ENCODE measurements at regions not wholly inside any gene's neighbourhood (a gene's known extent, or its start where the extent isn't known, plus 50 kb on each side); places are given as distances from the start of the nearest gene placed in this dataset.

- no peak for TF ChIP-seq CTCF (IDR thresholded peaks at IDR 0.05)
- no peak for TF ChIP-seq POLR2A (IDR thresholded peaks at IDR 0.05)
Measured at GRCh38 chr9:82196622-82197441, 208.3 kb downstream of the SPATA31D1 start.

Data from lower leg skin (tissue), 3 donors.